ENCODE measurements at regions not wholly inside any gene's neighbourhood (a gene's known extent, or its start where the extent isn't known, plus 50 kb on each side); places are given as distances from the start of the nearest gene placed in this dataset.

DNA sequence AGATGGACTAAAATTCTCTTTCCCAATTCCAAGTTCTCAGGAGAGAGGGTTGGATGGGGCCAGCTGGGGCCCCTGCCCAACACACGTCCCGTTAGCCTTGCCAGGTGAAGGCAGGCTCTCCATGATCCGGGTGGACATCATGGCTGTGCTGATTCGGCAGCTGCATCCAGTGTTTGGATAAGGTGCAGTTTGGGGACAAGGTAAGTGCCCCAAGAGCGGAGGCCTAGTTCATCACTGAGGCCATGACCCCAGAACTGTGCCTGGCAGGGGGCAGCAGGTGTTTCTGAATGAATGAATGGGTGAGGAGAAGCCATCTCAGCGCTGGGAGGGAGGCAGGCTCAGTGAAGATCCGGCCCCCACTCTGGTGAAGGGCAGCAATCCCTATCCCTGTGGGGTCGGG is 520.4 kb downstream of the TBC1D22A start:
- TF ChIP-seq, protein P1, sequence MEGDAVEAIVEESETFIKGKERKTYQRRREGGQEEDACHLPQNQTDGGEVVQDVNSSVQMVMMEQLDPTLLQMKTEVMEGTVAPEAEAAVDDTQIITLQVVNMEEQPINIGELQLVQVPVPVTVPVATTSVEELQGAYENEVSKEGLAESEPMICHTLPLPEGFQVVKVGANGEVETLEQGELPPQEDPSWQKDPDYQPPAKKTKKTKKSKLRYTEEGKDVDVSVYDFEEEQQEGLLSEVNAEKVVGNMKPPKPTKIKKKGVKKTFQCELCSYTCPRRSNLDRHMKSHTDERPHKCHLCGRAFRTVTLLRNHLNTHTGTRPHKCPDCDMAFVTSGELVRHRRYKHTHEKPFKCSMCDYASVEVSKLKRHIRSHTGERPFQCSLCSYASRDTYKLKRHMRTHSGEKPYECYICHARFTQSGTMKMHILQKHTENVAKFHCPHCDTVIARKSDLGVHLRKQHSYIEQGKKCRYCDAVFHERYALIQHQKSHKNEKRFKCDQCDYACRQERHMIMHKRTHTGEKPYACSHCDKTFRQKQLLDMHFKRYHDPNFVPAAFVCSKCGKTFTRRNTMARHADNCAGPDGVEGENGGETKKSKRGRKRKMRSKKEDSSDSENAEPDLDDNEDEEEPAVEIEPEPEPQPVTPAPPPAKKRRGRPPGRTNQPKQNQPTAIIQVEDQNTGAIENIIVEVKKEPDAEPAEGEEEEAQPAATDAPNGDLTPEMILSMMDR (IDR thresholded peaks at IDR 0.05; ENCODE audit: low read depth, low read length), result no peak
- no peak for DNase-seq (ENCODE audit: extremely low read depth, low read depth)

GRCh38 chr22:47282366-47282765 is 519.9 kb downstream of the TBC1D22A start:
- TF ChIP-seq, protein P1 (IDR thresholded peaks at IDR 0.05; ENCODE audit: low read depth, low read length), result no peak
- DNase-seq (ENCODE audit: extremely low read depth, low read depth), result no peak

DNA sequence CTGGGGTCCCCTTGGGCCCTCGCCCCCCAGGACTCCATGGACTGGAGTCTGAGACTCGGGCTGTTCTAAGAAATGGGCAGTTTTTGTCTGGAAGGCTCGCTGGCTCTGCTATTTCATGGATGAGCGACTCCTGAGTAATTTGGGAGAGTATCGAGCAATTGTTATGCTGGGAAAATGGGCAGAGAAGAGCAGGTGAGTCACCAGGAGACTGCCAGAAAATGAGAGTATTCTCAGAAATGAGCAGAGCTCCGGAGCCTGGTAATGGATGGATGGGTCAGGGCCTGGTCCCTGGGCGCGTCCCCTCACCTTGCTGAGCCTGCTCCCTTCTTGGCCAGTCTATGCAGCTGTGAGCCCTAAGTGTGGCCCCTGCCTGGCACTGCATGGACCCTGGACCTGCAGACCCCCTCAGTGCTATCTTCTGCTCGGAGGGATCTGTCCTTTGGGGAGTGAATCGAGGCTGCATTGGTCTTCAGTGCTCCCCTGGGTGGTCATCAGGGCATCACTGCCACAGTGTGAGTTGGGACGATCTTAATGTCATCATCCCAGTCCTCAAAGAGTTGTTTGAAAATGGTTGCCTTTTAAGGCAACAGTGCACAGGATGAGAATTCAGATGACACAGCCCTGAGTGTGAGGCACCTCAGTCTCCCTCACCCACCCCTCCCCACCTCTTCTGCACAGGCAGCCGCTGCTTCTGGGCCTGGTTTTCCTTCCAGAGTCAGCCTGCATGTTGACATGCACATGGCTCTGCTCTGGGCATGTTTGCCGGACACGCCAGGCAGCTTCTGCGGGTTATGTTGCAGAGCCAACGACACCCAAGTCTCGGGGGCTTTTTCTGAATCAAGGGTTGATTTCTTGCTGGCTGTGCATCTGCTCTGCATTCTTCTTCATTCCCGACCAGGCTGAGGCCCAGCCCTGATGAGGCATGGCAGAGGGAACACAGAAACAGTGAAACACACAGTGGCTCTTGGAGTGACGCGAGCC is 519.0 kb downstream of the TBC1D22A start:
- TF ChIP-seq, protein P1 (IDR thresholded peaks at IDR 0.05; ENCODE audit: low read depth, low read length), result no peak
- DNase-seq (ENCODE audit: extremely low read depth, low read depth), result no peak

GRCh38 chr22:47280301-47280700 is 517.9 kb downstream of the TBC1D22A start:
- DNase-seq (ENCODE audit: extremely low read depth, low read depth), result no peak
- TF ChIP-seq, protein P1 (IDR thresholded peaks at IDR 0.05; ENCODE audit: low read depth, low read length), result no peak

- no peak for DNase-seq (ENCODE audit: extremely low read depth, low read depth)
- TF ChIP-seq, protein P1 (IDR thresholded peaks at IDR 0.05; ENCODE audit: low read depth, low read length), result no peak
Observed at GRCh38 chr22:47279746-47280145, 517.3 kb downstream of the TBC1D22A start.

- DNase-seq (ENCODE audit: extremely low read depth, low read depth), result no peak
- TF ChIP-seq, protein P1 (IDR thresholded peaks at IDR 0.05; ENCODE audit: low read depth, low read length), result no peak
Observed at GRCh38 chr22:47279337-47279736, 516.9 kb downstream of the TBC1D22A start.

GRCh38 chr22:47278655-47279054 is 516.2 kb downstream of the TBC1D22A start:
- no peak for DNase-seq (ENCODE audit: extremely low read depth, low read depth)
- TF ChIP-seq, protein P1 (IDR thresholded peaks at IDR 0.05; ENCODE audit: low read depth, low read length), result no peak
